ENCODE measurements at regions not wholly inside any gene's neighbourhood (a gene's known extent, or its start where the extent isn't known, plus 50 kb on each side); places are given as distances from the start of the nearest gene placed in this dataset.

- no peak for DNase-seq
Observed at GRCh38 chr6:15872241-15873103, 209.6 kb upstream of the DTNBP1 start.

GRCh38 chr6:15871276-15871675 lies 208.4 kb upstream of the DTNBP1 start:
- no peak for DNase-seq

- DNase-seq: no peak
Observed at GRCh38 chr6:15870333-15871043, 207.7 kb upstream of the DTNBP1 start.

GRCh38 chr6:15864708-15865062 lies 201.9 kb upstream of the DTNBP1 start:
- DNase-seq: no peak

GRCh38 chr6:15864038-15864707 lies 201.3 kb upstream of the DTNBP1 start:
- no peak for DNase-seq

- DNase-seq: no peak
Observed at GRCh38 chr6:15862810-15863209, 200.0 kb upstream of the DTNBP1 start.

GRCh38 chr6:15861486-15861885 lies 198.7 kb upstream of the DTNBP1 start:
- DNase-seq: no peak

- no peak for DNase-seq
Observed at GRCh38 chr6:15854826-15855710, 192.2 kb upstream of the DTNBP1 start.

- no peak for DNase-seq
Observed at GRCh38 chr6:15854378-15854777, 191.6 kb upstream of the DTNBP1 start.

- no peak for DNase-seq
Observed at GRCh38 chr6:15853259-15853658, 190.4 kb upstream of the DTNBP1 start.

GRCh38 chr6:15852289-15852688 lies 189.5 kb upstream of the DTNBP1 start:
- DNase-seq: no peak

GRCh38 chr6:15849395-15849794 lies 186.6 kb upstream of the DTNBP1 start:
- DNase-seq: no peak

GRCh38 chr6:15845492-15845891 lies 182.7 kb upstream of the DTNBP1 start:
- no peak for DNase-seq

- DNase-seq: no peak
Observed at GRCh38 chr6:15843764-15844163, 180.9 kb upstream of the DTNBP1 start.

- no peak for DNase-seq
Observed at GRCh38 chr6:15843226-15843625, 180.4 kb upstream of the DTNBP1 start.

GRCh38 chr6:15842727-15843117 lies 179.9 kb upstream of the DTNBP1 start:
- DNase-seq: no peak

- no peak for DNase-seq
Observed at GRCh38 chr6:15841937-15842726, 179.3 kb upstream of the DTNBP1 start.

- no peak for DNase-seq
Observed at GRCh38 chr6:15839969-15840541, 177.2 kb upstream of the DTNBP1 start.

- no peak for DNase-seq
Observed at GRCh38 chr6:15837205-15837604, 174.4 kb upstream of the DTNBP1 start.

GRCh38 chr6:15832841-15833240 lies 170.0 kb upstream of the DTNBP1 start:
- DNase-seq: no peak

- DNase-seq: no peak
Observed at GRCh38 chr6:15829156-15829555, 166.3 kb upstream of the DTNBP1 start.
